ENCODE measurements at regions not wholly inside any gene's neighbourhood (a gene's known extent, or its start where the extent isn't known, plus 50 kb on each side); places are given as distances from the start of the nearest gene placed in this dataset.

DNA sequence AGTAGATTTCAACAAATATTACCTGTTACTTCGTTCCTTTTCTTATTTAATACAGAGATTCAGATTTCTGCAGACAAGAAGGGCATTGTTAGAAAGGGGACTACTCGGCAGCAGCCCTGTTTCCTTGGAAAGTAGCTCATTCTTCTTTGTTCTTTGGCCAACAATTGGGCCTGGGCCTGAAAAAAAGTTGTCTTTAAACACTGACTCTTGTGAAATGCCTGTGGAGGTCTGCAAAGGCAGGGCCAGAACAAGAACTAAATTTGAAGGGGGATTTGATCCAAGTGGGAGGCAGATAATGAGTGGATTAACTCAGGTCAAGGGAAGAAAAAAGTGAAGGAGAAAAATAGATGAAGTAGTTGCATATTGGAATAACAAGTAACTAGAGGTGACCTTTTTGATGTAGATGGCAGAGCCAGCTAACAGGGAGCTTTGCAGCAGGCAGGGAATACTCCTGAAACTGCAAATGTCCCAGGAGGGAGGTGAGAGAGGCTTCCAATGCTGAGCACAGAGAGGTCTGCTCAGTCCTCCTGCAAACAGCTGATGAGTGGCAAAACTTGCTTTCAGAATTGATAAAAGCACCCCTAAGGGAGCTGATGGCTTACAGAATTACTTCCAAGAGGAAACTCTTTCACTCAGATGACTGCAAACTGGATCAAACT, 393.2 kb upstream of the HS3ST1 start:
- TF ChIP-seq POLR2AphosphoS5 (IDR thresholded peaks at IDR 0.05; ENCODE audit: low read depth, low read length) = no peak
- TF ChIP-seq, protein P1, sequence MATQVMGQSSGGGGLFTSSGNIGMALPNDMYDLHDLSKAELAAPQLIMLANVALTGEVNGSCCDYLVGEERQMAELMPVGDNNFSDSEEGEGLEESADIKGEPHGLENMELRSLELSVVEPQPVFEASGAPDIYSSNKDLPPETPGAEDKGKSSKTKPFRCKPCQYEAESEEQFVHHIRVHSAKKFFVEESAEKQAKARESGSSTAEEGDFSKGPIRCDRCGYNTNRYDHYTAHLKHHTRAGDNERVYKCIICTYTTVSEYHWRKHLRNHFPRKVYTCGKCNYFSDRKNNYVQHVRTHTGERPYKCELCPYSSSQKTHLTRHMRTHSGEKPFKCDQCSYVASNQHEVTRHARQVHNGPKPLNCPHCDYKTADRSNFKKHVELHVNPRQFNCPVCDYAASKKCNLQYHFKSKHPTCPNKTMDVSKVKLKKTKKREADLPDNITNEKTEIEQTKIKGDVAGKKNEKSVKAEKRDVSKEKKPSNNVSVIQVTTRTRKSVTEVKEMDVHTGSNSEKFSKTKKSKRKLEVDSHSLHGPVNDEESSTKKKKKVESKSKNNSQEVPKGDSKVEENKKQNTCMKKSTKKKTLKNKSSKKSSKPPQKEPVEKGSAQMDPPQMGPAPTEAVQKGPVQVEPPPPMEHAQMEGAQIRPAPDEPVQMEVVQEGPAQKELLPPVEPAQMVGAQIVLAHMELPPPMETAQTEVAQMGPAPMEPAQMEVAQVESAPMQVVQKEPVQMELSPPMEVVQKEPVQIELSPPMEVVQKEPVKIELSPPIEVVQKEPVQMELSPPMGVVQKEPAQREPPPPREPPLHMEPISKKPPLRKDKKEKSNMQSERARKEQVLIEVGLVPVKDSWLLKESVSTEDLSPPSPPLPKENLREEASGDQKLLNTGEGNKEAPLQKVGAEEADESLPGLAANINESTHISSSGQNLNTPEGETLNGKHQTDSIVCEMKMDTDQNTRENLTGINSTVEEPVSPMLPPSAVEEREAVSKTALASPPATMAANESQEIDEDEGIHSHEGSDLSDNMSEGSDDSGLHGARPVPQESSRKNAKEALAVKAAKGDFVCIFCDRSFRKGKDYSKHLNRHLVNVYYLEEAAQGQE (IDR thresholded peaks at IDR 0.05; ENCODE audit: insufficient read depth in 1 of 2, low read depth in 2 of 2, low read length in 2 of 2) = no peak
- TF ChIP-seq TAF1 (IDR thresholded peaks at IDR 0.05; ENCODE audit: borderline replicate concordance, insufficient read depth, low read length) = no peak
- no peak for TF ChIP-seq SIN3A (IDR thresholded peaks at IDR 0.05; ENCODE audit: borderline replicate concordance, insufficient read depth, low read length)
- TF ChIP-seq FOXP2 (optimal IDR thresholded peaks at IDR 0.05; ENCODE audit: borderline replicate concordance, extremely low read depth, extremely low read length, insufficient read depth) = no peak
